ENCODE measurements at regions not wholly inside any gene's neighbourhood (a gene's known extent, or its start where the extent isn't known, plus 50 kb on each side); places are given as distances from the start of the nearest gene placed in this dataset.
"Not testable (repeated sequence)": the region's sequence is repeated elsewhere in the genome, so short reads cannot be mapped to it uniquely, and the experiment has no call there.

DNA sequence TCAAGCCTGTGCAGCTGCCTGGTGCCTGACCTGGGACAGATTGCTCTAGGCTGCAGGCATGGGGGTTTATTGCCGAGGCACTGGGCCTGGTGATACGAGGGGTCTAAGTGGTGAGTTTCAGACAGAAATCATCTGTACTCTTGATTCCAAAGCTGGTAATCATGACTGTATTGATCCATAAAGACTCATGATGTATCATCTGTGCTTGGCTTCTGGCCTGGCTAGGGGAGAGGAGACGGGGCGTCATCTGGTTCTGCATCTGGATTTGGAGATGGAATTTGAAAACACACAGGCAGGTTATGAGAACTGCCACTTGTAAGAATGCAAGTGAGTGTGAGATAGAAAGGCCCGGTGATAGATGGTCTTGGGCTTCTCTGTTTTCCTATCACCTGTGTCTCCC is 337.4 kb upstream of the C2CD4B start:
- DNase-seq (ENCODE audit: low read depth in 3 of 3) = no peak

- no peak for DNase-seq (ENCODE audit: low read depth in 3 of 3)
These were observed 338.4 kb upstream of the C2CD4B start for GRCh38 chr15:62503451-62503850.

DNA sequence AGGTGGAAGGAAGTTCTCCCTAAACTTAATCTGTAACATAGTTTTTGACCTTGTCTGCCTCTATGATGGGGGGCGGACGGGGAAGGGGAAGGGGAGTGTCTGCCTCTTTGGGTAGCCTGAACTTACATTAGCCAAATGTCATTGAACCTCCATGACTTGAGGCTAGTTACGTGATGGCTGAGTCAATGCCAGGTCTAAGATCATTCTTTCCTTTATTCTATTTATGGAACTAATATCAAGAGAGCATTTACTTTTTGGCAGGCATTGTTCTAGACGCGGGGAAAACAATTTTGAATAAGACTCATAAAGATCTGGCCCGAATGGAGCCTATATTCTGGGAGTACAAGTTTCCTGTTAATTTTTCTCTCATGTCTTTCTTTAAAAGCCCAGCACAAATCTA is 340.7 kb upstream of the C2CD4B start:
- no peak for DNase-seq (ENCODE audit: low read depth in 3 of 3)

DNA sequence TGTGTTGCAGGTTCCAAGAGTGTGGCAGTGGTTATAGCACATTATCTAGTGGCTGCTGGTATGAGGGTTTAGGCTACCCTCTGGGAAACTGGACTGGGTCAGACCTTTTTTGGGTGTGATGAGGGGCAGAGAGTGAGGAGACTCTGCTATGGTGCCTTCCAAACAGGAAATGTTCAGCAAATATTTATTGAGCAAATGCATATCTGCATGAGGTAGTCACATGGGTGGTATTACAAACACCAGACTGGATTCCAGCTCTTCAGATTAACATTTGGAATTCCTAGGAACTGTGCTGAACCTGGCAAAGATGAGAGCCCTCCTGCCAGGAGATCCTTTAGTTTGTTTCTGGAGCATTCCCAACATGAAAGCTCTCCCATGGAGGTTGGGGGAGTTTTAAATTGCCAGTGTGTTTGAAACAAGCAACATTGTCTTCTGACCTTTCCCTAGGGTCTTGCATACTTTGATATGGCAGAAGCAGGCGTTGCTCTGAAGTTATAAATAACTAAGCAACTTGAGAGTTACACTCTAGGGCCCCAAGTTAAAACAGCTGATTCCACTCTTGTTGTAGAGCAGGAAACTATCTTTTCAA is 341.2 kb upstream of the C2CD4B start:
- no peak for DNase-seq (ENCODE audit: low read depth in 3 of 3)

- DNase-seq (ENCODE audit: low read depth in 3 of 3) = no peak
These were observed 344.4 kb upstream of the C2CD4B start for GRCh38 chr15:62509395-62509958.

GRCh38 chr15:62510791-62511190 is 345.7 kb upstream of the C2CD4B start:
- DNase-seq (ENCODE audit: low read depth in 3 of 3) = no peak

GRCh38 chr15:62512904-62513303 is 347.8 kb upstream of the C2CD4B start:
- no peak for DNase-seq (ENCODE audit: low read depth in 3 of 3)

DNA sequence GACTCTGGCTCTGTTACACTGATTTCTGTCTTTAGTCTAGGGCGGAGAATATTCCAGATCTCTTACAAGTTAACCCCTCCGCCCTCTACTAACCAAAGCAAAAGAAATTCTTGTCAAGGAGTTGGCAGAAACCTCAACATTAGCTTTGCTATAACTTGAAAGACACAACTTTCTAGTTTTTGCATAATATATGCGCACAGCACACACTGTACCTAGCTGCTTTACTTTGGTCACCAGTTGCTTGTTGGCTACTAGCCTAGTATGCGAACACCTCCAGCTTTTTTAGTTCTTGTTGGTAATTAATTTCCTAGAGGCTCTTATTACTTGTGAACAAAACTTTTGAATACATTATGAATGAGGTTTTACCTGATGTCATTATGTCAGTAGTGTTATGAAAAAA is 348.8 kb upstream of the C2CD4B start:
- no peak for DNase-seq (ENCODE audit: low read depth in 3 of 3)

GRCh38 chr15:62515696-62516395 is 350.8 kb upstream of the C2CD4B start:
- no peak for DNase-seq (ENCODE audit: low read depth in 3 of 3)

GRCh38 chr15:62517541-62517940 is 352.5 kb upstream of the C2CD4B start:
- no peak for DNase-seq (ENCODE audit: low read depth in 3 of 3)

DNA sequence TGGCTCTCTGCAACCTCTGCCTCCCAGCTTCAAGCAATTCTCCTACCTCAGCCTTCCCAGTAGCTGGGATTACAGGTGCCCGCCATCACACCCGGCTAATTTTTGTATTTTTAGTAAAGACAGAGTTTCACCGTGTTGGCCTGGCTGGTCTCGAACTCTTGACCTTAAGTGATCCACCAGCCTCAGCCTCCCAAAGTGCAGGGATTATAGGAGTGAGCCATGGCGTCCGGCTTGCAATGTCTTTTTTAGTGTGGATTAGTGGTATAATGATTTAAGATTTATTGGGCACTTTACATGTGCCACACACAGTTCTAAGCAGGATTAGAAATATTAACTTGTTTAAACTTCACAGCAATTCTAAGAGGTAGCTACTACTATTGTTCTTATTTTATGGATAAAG is 353.6 kb upstream of the C2CD4B start:
- not testable (repeated sequence) for DNase-seq (ENCODE audit: low read depth in 3 of 3)

GRCh38 chr15:62519900-62520299 is 354.8 kb upstream of the C2CD4B start:
- peak in 1 of 3 experiments; percentile 5 for DNase-seq (ENCODE audit: low read depth in 3 of 3)

DNA sequence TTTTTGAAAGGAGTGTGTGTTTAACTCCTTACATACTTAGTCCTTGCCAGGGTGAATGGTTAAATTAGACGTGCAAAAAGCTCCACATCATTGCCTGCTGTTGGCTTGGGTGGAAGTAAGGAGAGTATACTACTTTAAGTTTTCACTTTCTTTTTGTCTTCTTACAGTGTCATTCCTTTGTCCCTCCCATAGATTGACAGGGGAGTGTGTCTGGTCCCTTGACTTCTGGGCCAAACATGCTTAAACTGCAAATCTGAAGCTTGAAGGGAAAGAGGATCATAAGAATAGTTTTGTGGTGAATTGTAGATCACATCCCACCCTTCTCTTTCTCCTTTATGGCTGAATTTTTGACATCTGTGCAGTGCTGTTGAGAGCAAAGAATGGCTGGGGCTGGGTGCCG is 355.8 kb upstream of the C2CD4B start:
- DNase-seq (ENCODE audit: low read depth in 3 of 3) = no peak

GRCh38 chr15:62521396-62521795 is 356.3 kb upstream of the C2CD4B start:
- DNase-seq (ENCODE audit: low read depth in 3 of 3) = no peak

DNA sequence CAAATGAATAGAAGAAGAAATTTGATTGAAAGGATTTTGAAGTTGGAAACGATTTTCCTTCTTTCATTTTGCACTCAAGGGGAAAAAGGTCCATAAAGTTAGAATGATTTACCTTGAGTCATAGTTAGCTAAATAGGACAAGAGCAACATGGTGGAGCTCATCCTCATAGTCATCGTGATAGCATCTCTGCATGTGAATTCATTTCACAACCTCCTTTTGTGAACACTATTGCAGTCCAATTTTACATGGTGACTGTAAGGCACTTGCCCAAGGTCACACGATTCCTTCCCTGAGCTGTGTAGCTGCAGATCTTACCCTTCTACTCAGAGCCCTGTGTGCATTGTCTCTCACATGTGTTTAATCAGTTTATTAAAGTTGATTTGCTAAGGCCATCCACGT is 359.8 kb upstream of the C2CD4B start:
- DNase-seq (ENCODE audit: low read depth in 3 of 3) = no peak

DNA sequence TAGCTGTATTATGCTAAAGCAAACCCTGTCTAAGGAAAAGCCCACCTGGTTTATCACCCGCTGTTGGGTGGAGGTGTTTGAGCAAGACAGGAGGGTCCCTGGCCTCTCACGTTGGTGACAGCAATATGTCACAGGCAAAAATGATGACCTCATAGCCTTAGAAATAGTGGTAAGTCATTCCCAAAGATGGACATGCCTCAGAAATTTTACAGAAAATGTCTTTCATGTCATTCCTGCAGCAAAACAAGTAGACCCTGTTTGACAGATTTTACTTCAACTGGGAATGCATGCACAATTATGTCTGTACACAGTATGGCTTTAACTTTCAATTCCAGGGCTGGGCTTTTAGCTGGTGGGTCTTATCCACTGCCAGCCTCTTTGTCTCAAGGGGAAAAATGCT is 362.3 kb upstream of the C2CD4B start:
- DNase-seq (ENCODE audit: low read depth in 3 of 3) = no peak

GRCh38 chr15:62528505-62528904 is 363.4 kb upstream of the C2CD4B start:
- no peak for DNase-seq (ENCODE audit: low read depth in 3 of 3)

DNA sequence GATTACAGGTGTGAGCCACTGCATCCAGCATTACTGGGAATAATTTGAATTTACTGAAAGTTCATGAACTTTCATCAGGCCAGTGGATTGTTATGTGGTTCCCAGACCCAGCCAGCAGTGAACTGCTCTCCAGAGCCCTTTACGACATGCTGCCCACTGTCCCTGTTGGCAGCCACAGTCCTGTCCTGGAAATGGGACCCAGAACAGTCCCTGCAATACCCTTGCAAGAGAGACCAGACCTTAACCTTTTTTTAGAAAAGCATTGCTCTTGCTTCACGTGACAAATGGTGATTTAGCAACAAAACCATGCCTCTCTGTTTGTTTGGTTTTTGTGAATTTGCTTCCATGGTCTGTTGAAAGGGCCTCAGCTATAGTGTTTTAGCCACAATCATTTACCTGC is 367.3 kb upstream of the C2CD4B start:
- DNase-seq (ENCODE audit: low read depth in 3 of 3) = no peak

- DNase-seq (ENCODE audit: low read depth in 3 of 3) = no peak
These were observed 368.6 kb upstream of the C2CD4B start for GRCh38 chr15:62533687-62534086.

DNA sequence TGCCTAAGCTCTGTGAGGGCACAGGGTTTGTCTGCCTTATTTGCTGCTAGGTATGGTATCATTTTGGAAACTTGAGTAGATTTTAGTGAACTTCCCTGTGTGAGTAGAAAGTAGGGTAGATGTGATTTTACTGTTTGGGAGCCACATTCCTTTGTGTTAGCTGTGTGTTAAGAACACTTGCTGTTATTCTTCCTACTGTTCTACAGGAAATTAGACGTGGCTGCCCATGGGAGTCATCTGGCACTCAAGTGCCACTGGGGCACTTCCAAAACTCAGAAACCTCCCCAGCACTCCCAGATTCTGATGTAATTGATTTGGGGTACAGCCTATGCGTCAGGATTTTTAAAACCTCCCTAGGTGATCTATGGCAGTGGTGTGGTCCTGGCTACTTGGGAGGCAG is 369.9 kb upstream of the C2CD4B start:
- no peak for DNase-seq (ENCODE audit: low read depth in 3 of 3)

- DNase-seq (ENCODE audit: low read depth in 3 of 3) = no peak
These were observed 374.2 kb upstream of the C2CD4B start for GRCh38 chr15:62539236-62539635.

DNA sequence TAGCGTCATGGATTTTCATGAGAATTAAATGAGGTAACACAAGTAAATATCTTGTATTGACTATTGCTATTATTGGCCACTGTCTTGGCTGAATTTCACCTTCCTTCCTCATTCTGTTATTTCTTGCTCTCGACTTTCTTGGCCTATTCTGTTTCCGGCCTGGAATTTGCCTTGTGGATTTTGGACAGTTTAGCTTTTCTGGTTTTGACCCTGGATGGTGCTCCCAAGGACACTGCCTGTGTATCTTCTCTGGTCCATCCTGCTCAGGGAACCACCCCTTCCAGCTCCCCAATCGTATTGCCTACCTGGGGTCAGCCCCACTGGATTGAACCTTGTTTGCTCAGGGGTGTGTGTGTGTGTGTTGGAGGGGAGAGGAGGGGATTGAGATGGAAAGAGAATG is 376.2 kb upstream of the C2CD4B start:
- DNase-seq (ENCODE audit: low read depth in 3 of 3) = no peak

GRCh38 chr15:62541846-62542245 is 376.8 kb upstream of the C2CD4B start:
- DNase-seq (ENCODE audit: low read depth in 3 of 3) = no peak

DNA sequence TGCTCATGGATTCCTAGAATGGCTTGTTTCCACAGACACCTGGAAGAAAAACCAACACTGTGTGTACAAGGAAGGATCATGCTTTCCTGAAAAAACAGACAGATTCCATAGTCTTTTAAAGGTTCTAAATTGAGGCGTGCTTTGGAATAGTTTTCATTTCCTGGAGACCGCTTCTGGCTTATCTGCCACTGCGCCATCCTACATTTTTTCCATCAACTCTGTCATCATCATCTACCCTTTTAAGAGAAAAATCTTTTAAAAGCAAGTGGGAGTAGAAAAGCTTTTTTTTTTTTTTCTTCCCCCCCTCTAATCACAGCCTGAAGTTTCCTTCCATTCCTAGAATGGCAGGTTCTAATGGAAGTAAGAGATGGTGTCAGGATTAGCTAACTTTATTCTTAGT is 379.4 kb upstream of the C2CD4B start:
- DNase-seq (ENCODE audit: low read depth in 3 of 3) = no peak

Data from stimulated activated CD4-positive, alpha-beta T cell treated with anti-CD3 and anti-CD28 coated beads, TNF-alpha, amount 100 ng/mL, for 24 hours (primary cell).